ENCODE measurements at regions not wholly inside any gene's neighbourhood (a gene's known extent, or its start where the extent isn't known, plus 50 kb on each side); places are given as distances from the start of the nearest gene placed in this dataset.

- no peak for TF ChIP-seq ZC3H10 (CRISPR knock-in tag; IDR thresholded peaks at IDR 0.05)
- no peak for TF ChIP-seq TOX (CRISPR knock-in tag; IDR thresholded peaks at IDR 0.05; ENCODE audit: borderline replicate concordance)
These were observed 150.6 kb upstream of the GYPA start for GRCh38 chr4:144291164-144291563.

DNA sequence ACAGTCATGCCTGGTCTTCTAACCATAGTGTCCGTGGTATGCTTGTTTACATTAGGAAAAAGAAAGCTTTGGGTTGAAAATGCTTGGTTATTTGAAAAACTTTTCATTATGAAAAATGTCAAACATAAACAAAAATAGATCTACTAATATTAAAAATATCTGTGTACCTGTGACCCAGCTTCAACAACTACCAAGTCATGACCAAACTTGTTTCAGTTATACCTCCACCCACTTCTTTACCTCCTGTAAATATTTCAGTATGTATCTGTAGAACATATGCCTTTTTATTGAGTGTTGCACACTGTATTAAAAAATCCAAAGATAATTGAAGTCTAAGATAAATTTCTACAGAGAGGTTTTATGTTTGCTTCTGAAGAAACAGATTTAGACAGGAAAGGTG lies 153.7 kb upstream of the GYPA start:
- no peak for TF ChIP-seq BACH2 (CRISPR knock-in tag; IDR thresholded peaks at IDR 0.05; ENCODE audit: borderline replicate concordance)
- TF ChIP-seq ZNF8 (CRISPR knock-in tag; IDR thresholded peaks at IDR 0.05): no peak
- no peak for TF ChIP-seq TOX (CRISPR knock-in tag; IDR thresholded peaks at IDR 0.05; ENCODE audit: borderline replicate concordance)
- no peak for TF ChIP-seq ZFP3 (CRISPR knock-in tag; IDR thresholded peaks at IDR 0.05)
- TF ChIP-seq, protein P1, sequence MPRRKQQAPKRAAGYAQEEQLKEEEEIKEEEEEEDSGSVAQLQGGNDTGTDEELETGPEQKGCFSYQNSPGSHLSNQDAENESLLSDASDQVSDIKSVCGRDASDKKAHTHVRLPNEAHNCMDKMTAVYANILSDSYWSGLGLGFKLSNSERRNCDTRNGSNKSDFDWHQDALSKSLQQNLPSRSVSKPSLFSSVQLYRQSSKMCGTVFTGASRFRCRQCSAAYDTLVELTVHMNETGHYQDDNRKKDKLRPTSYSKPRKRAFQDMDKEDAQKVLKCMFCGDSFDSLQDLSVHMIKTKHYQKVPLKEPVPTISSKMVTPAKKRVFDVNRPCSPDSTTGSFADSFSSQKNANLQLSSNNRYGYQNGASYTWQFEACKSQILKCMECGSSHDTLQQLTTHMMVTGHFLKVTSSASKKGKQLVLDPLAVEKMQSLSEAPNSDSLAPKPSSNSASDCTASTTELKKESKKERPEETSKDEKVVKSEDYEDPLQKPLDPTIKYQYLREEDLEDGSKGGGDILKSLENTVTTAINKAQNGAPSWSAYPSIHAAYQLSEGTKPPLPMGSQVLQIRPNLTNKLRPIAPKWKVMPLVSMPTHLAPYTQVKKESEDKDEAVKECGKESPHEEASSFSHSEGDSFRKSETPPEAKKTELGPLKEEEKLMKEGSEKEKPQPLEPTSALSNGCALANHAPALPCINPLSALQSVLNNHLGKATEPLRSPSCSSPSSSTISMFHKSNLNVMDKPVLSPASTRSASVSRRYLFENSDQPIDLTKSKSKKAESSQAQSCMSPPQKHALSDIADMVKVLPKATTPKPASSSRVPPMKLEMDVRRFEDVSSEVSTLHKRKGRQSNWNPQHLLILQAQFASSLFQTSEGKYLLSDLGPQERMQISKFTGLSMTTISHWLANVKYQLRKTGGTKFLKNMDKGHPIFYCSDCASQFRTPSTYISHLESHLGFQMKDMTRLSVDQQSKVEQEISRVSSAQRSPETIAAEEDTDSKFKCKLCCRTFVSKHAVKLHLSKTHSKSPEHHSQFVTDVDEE (CRISPR knock-in tag; IDR thresholded peaks at IDR 0.05): no peak
- TF ChIP-seq, protein P2, sequence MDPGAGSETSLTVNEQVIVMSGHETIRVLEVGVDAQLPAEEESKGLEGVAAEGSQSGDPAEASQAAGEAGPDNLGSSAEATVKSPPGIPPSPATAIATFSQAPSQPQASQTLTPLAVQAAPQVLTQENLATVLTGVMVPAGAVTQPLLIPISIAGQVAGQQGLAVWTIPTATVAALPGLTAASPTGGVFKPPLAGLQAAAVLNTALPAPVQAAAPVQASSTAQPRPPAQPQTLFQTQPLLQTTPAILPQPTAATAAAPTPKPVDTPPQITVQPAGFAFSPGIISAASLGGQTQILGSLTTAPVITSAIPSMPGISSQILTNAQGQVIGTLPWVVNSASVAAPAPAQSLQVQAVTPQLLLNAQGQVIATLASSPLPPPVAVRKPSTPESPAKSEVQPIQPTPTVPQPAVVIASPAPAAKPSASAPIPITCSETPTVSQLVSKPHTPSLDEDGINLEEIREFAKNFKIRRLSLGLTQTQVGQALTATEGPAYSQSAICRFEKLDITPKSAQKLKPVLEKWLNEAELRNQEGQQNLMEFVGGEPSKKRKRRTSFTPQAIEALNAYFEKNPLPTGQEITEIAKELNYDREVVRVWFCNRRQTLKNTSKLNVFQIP (CRISPR knock-in tag; IDR thresholded peaks at IDR 0.05; ENCODE audit: borderline replicate concordance, low read depth): no peak
- TF ChIP-seq ARNTL (CRISPR knock-in tag; IDR thresholded peaks at IDR 0.05; ENCODE audit: borderline replicate concordance, low read depth): no peak
- TF ChIP-seq RARB (CRISPR knock-in tag; IDR thresholded peaks at IDR 0.05): no peak
- TF ChIP-seq, protein P3, sequence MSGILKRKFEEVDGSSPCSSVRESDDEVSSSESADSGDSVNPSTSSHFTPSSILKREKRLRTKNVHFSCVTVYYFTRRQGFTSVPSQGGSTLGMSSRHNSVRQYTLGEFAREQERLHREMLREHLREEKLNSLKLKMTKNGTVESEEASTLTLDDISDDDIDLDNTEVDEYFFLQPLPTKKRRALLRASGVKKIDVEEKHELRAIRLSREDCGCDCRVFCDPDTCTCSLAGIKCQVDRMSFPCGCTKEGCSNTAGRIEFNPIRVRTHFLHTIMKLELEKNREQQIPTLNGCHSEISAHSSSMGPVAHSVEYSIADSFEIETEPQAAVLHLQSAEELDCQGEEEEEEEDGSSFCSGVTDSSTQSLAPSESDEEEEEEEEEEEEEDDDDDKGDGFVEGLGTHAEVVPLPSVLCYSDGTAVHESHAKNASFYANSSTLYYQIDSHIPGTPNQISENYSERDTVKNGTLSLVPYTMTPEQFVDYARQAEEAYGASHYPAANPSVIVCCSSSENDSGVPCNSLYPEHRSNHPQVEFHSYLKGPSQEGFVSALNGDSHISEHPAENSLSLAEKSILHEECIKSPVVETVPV (CRISPR knock-in tag; IDR thresholded peaks at IDR 0.05): no peak
- TF ChIP-seq CREB5 (CRISPR knock-in tag; IDR thresholded peaks at IDR 0.05; ENCODE audit: low read depth): no peak
- TF ChIP-seq OSR1 (CRISPR knock-in tag; IDR thresholded peaks at IDR 0.05): no peak
- no peak for ATAC-seq

More at GRCh38 chr4:144291164-144291563, 150.6 kb upstream of the GYPA start:
- no peak for ATAC-seq

- TF ChIP-seq ISL1 (CRISPR knock-in tag; IDR thresholded peaks at IDR 0.05) (no peak), ESRRG (CRISPR knock-in tag; IDR thresholded peaks at IDR 0.05) (no peak), BACH2 (CRISPR knock-in tag; IDR thresholded peaks at IDR 0.05; ENCODE audit: borderline replicate concordance) (no peak), ZNF70 (CRISPR knock-in tag; IDR thresholded peaks at IDR 0.05) (no peak), SNAI2 (CRISPR knock-in tag; IDR thresholded peaks at IDR 0.05) (no peak)
- TF ChIP-seq, protein P3 (CRISPR knock-in tag; IDR thresholded peaks at IDR 0.05): no peak
- TF ChIP-seq, protein P2 (CRISPR knock-in tag; IDR thresholded peaks at IDR 0.05; ENCODE audit: borderline replicate concordance, low read depth): no peak
- ATAC-seq: no peak
These were observed 154.9 kb upstream of the GYPA start for GRCh38 chr4:144295286-144295995.

GRCh38 chr4:144296941-144297340 lies 156.4 kb upstream of the GYPA start:
- ATAC-seq: no peak
- TF ChIP-seq SNAI2 (CRISPR knock-in tag; IDR thresholded peaks at IDR 0.05): no peak
- TF ChIP-seq, protein P2 (CRISPR knock-in tag; IDR thresholded peaks at IDR 0.05; ENCODE audit: borderline replicate concordance, low read depth): no peak
- TF ChIP-seq, protein P3 (CRISPR knock-in tag; IDR thresholded peaks at IDR 0.05): no peak
- TF ChIP-seq, protein P1 (CRISPR knock-in tag; IDR thresholded peaks at IDR 0.05): no peak
- no peak for TF ChIP-seq ZFP3 (CRISPR knock-in tag; IDR thresholded peaks at IDR 0.05)
- no peak for TF ChIP-seq GLIS3 (CRISPR knock-in tag; IDR thresholded peaks at IDR 0.05)
